ENCODE measurements at regions not wholly inside any gene's neighbourhood (a gene's known extent, or its start where the extent isn't known, plus 50 kb on each side); places are given as distances from the start of the nearest gene placed in this dataset.

DNA sequence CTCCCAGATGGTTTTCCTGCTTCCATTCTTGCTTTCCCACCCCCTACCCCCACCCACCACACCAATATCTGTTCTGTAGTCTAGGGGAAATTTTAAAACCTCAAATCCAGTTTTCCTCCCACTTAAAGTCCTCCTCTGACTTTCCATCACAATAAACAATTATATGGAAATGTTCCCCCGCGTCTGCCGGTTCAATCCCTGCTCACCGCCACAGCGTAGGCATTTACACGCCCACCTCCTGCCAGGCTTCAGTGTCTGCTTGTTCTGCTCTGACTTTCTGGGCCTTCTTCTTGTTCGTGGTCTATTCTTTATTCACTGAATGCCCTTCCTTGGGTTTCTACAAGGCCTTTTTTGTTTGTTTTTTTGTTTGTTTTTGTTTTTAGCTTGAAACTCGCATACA lies 633.0 kb upstream of the MKI67 start:
- no peak for ATAC-seq

DNA sequence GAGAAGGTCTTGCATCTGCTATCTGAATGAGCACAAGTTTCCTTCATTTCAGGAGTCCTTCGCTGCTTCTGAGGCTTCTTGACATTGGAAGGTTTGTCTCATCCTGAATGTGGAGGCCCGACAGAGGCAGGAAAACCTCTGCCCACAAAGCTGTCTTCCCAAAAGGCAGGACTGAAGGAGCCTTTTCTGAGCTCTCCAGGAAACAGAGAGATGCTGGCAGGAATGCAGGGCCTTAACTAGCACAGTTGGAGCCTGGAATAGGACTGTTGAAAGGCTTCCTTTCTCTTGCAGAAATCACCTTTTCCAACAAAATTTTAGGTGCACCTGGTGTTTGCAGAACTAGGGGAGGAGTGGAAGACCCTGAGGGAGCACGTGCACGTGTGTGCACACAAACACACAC lies 637.4 kb upstream of the MKI67 start:
- DNase-seq = no peak
- no peak for ATAC-seq

More for the DNA sequence above, 633.0 kb upstream of the MKI67 start:
- DNase-seq = no peak

DNA sequence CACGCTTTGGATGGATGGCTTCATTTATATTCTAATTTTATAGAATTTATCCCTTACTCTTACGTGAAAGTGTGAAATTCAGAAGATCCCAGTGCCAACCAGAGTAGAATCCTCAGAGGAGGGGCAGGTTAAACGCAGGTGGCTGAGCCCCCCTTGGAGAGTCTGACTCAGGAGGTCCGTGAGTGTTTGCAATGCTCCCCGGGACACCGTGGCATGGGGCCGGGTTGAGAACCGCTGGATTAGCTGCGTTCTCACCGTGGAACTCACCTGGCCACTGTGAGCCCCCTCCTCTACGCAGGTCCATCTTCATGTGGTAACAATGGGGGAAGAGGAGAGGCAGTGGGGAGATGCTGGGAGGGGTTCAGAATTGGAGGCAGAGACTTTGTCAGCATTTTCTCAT lies 638.0 kb upstream of the MKI67 start:
- DNase-seq = no peak

DNA sequence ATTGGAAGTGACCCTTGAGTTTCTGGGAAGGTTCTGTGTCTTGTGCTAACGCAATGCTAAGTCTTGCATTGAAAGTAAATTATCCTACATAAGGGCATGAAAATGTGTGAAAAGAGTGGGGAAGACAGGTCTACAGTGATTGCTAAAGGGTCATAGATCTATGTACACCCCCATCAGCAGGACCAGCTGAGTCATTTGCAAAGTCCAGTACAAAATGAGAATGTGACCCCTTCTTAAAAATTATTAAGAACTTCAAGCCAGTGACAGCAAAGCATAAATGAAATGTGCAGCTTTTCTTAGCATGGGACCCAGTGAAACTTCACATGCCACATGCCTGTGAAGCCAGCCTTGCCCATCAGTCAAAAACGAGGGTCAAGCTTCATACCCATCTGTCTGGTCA lies 640.7 kb upstream of the MKI67 start:
- ATAC-seq = no peak
- no peak for DNase-seq

More for the DNA sequence above, 638.0 kb upstream of the MKI67 start:
- no peak for ATAC-seq

DNA sequence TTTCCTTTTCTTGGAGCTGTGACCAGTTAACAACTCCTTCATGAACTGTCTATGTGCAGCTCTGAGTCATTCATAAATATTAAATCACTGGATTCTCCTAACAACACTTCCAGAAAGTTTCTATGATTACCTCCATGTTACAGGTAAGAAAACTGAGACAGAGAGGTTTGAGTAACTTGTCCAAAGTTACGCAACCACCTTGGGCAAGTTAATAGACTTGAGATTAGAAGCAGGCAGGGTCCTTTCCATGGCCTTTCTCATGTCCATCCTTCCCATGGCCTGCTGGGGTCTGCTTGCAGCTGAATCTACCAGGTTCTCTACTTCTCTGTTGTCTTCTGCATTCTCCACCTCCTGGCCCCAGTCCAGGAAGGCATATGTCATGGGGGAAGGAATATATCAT lies 648.8 kb upstream of the MKI67 start:
- no peak for DNase-seq
- ATAC-seq = no peak

DNA sequence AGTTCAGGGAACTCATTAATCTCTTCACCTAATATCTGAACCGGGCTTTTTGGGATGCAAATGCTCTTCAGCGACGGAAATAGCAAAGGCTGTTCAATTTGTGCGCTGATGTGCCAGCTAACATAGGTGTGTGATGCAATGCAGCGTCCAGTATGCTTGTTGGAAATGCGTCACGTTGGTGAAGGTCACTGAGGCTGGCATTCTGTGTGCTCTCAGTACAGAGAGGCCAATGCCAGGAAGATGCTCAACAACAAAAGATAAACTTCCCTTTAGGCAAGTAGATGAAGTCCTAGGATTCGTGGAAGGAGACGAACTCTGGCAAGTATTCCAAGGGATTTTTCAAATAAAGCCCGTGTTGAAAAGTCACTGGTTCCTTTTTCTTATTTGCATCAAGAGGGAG lies 649.5 kb upstream of the MKI67 start:
- ATAC-seq = no peak
- DNase-seq = no peak

DNA sequence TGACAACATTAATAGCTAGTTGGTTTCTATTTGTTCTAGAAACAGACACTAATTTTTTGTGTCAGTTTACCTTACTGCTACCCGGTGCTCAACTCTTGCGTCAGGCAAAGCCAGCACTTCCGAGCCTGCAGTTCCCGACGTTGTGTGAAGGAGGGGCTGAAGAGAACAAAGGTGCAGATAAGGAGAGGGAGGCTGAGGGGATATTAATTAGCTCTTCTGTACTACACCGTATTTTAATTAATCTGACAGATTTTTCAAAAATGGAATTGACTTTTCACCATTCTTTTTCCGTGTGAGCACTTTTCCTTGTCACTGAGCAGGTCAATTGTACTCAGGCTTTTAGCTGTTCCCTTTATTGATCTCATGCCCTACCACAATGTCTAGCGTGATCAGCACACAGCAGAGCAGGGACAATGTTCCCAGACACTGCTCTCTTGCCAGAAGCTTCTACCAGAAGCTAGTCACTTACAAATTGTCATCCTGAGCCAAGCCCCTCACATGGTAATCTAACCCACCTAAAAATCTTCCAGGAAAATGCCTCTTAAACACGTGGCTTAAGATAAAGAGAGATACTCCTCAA lies 650.5 kb upstream of the MKI67 start:
- ATAC-seq = no peak
- no peak for DNase-seq

DNA sequence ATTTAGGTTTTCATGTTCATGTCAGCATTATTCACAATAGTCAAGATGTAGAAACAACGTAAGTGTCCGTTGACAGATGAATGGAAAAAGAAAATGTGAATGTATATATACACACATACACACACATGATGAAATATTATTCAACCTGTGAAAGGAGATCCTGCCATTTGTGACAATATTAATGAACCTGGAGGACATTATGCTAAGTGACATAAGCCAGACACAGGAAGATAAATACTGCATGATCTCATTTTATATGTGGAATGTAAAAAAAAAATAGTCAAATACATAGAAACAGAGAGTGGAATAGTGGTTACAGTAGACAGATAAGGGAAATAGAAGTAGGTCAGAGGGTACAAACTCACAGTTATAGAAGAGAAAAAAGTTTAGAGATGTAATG lies 651.1 kb upstream of the MKI67 start:
- DNase-seq = no peak
- ATAC-seq = no peak

DNA sequence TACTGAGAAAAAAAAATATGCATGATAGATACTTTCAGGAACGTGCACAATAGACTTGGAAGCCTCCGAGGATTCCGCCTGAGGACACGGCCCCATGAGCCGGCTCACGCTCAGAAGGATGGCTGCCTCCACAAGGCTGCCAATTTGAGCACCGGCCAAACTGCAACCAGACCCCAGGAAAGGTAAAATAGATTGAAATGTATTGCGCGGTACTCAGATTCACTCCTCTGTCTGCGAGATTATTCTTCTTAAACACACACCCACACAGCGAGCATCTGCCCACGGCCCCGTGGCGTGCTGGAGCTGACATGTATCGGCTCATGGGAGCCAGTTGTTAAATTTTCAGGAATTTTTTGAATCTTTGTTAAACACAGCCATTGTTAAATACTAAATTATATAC lies 653.2 kb upstream of the MKI67 start:
- no peak for ATAC-seq

DNA sequence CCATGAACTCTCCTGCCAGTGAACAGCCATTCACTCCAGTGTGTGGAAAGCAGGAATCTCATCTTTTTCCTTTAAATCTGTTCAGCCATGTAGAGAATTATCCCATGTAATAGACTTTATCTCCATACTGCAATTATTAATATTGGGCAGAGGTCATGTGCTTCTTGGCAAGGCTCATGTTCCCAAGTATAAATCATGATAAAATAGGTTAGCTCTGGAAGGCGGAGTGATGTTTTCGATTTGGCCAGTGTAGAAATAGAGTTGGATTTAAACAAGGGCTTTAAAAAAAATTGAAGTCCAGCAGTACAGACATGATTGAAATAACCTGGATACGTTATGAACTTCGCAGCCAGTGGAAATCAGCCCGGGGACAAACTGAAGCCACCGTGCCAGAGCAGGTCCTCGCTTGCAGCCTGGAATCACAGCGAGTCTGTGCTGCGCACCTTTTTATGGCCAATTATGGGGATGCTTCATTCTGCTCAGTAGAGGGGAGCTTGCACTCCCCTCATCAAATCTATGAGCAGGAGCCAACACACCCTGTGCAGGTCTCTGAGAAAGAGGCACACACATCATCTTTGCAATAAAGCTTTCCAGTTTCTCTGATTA lies 654.0 kb upstream of the MKI67 start:
- ATAC-seq (no peak), DNase-seq (no peak)

More for the DNA sequence above, 653.2 kb upstream of the MKI67 start:
- no peak for DNase-seq

DNA sequence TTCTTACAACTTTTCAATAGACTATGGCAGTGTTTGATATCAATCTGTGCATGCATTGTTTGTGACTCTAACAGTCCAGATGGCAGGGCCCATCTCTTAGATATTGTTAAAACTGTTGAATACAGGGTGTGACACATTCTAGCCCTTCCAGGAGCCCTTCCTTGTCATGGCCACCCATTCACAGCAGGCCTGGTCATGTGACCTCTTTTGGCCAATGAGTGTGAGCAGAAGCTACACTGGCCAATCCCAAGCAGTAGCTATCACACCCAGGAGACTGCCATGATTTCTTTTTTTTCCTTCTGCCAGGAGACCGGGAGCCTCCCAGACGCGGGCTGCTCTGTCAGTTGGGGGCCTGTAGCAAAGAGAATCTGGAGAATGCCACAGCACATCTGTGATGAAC lies 655.4 kb upstream of the MKI67 start:
- DNase-seq (no peak), ATAC-seq (no peak)

DNA sequence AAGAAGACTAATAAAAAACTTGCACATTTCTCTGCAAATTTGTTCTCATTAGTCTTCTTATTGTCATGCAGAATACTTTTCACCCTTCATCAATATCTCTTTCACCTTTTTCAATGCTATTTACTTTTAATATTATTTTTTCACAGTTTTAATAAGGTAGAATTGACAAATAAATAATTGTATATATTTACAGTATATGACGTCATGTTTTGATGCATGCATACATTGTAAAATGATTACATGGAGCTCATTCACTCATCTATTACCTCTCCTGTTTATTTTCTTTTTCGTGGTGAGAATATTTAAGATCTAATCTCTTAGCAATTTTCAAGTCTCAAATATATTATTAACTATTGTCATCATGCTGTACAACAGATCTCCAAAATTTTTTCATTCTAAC lies 658.2 kb upstream of the MKI67 start:
- ATAC-seq (no peak), DNase-seq (no peak)

DNA sequence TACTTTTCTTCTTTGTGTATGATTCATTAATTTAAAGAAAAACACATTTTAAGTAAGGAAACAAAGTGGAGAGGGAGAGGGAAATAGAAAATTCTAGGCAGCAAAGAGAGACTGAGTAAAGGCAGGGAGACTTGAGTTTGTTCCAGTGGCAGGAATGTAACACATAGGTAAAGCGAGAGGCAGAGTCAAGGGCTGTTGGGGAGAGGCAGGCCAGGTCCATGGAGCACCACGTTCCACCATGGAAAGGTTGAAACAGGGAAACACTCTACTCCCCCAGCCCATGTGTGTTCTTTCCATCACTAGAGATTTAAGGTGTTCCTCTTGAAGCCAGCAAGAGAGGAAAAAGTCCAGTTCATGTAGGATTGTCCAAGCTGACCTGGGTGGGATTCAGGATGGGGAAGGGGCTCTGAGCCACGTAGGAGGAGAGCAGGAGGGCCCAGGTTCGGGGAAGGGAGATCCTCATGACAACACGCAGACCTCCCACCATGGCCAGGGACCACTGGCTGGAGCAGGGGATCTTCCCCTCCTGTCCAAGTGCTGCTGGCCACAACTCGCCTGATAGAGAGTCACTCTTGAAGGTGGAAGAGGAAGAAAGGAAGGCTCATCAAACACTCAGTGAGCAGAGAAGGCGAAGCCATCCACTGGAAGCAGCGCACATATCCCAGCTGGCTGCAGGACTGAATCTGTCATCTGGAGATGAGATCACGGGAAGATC lies 666.4 kb upstream of the MKI67 start:
- DNase-seq (no peak), ATAC-seq (no peak)

DNA sequence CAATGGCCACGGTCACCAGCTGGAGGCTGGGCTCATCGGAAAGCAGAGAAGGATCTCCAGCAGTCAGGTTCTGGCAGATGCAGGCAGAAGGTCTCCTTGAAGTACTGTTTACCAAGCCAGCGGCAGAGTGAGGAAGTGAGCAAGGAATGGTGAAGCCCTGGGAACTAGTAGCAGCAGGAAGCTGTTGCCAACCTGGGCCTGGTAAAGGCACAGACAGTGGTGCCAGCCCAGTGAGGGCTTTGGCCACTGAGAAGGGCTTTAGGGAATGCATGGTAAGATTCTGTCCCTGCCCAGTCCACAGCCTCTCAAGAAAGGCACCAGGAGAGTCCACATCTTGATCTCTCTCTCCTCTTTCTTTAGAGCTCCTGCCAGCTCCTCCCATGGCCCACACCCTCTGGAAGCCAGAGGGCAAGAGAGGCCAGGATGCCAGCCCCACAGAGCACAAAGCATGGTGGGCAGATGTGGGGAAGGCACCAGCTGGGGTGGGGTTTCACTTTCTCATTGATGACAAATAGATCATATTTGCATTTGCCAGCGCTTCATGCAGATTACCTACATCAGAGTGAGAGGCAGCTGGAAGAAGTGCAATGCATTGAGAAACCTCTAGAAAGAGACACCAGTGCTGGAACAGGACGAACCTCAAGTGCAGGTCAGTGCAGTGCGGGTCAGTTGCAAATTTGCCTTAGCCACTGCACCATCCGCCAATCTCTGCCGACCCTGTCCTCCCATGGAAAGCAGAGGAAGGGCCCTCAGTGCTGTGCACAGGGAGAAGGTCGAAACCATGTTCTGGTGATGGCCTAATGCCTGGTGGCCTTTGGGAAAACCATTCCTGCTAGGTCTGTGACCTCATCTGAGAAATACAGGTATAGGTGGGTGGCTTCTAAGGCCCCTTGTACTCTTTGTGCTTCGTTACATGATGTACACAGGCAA lies 667.8 kb upstream of the MKI67 start:
- DNase-seq (no peak), ATAC-seq (no peak)

DNA sequence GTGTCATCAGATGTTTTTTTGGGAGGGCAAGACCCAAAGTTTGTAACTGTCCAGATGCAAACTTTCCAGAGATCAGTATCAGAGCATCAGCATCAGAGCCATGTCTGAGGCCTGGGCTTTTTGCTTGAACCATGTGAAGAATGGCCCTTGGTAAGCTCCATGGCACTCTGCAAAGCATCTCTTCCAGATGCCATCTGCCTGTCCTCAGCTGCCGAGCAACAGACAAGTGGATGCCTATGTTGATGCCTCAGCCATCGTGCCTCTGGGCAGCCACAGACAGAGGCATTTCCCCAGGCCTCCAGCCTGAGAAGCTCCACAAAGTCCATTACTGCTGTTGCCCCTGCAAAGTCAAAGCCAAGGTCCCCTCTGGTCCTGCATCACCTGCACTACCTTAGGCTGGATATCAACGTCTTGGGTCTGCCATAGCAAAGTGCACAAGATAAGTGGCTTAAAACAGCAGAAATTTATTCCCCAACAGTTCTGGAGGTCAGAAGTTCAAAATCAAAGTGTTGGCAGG lies 670.2 kb upstream of the MKI67 start:
- DNase-seq (no peak), ATAC-seq (no peak)

DNA sequence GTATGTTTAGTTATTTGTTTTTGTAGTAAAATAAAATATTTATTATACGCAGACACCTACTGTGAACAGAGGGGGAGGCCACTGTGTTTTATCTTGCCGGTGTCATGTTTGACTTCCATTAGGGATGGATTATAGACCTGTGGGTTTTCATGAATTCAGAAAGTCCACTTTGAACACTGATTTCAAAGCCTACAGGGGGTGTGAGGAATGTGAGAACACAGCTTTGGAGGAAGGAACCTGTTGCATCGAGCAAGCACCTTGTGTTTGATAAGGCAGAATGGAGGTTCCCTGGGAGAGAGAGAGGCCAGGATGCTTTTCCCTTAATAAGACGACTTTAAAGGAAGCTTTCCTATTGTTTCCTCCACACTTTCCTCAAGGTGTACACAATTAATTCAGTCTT lies 665.0 kb upstream of the MGMT start:
- no peak for ATAC-seq

DNA sequence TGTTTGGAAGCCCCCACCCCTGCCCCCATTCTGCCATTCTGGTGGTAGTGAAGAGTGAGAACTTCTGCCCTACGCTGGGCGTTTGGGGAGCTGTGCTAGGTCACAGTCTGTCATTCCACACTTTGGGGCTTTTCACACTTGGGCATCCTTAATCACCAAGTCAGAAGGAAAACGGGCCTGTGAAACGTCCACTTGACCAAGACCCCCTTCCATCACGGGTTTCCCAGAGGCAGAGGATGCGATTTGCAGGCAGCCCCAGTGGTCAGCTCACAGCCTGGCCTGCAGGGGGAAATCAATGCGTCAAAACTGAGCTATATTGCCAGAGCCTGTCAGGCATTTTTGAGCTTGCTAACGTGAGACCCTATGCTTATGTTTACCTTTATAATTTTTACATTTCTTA lies 663.3 kb upstream of the MGMT start:
- DNase-seq (no peak), ATAC-seq (no peak)

More for the DNA sequence above, 665.0 kb upstream of the MGMT start:
- DNase-seq = no peak

DNA sequence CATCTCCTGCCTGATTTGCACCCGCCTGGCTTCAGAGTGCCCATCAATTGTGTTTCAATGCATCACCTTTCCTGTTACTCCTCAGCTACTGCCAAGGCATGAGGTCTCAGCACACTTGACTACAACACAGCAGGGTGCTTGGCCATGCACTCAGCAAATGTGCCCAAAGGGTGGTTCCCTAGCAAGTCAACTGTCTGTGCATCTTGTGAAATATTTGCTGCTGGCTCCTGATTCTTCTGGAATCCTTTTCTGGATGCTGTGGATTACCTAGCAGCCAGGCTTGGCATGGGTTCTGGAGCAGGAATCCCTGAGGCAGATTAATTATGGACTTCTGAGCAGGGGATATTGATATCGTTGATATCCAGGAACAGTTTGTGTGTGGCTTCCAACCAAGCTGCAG lies 662.6 kb upstream of the MGMT start:
- ATAC-seq (no peak), DNase-seq (no peak)

DNA sequence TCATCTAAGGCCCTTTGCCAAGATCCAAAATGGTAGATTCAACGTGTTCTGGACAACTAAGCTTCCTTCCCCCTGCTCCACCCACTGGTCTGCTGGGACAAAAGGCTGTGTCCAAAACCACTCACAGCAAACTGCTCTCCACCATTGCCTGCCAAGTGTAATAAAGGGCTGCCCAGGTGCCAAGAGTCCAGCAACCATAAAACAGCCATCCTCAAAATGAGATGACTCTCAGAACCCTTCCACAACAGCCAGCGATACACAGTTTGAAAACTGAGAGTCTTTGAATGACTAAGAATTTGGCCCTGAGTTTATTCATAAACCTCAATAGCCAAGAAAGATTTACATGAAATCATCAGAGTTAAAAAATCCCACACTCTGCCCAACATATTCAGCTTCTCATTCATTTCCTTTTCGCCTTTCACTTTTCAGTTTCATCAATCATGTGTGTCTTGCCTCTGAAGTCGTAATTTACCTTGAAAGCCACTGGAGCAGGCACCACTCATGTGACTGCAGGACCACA lies 658.1 kb upstream of the MGMT start:
- no peak for ATAC-seq
- DNase-seq = no peak

DNA sequence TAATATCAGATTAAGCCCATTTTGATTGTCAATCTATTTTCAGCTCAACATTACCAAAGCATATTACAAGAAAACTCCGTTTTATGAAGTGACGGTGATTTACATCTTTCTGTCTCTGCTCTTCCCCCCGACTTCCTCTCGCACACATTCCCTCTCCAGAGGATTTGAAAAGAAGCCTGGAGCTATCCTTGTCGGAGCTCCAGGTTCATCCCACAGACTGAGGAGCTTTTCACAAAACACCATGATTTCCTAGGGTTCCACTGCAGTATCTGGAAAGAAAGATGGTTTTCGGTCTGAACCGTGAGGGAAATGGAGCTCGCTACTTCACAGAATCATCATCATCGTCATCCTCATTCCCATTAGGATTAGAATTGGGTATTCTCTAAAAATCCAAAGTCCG lies 655.5 kb upstream of the MGMT start:
- no peak for ATAC-seq

DNA sequence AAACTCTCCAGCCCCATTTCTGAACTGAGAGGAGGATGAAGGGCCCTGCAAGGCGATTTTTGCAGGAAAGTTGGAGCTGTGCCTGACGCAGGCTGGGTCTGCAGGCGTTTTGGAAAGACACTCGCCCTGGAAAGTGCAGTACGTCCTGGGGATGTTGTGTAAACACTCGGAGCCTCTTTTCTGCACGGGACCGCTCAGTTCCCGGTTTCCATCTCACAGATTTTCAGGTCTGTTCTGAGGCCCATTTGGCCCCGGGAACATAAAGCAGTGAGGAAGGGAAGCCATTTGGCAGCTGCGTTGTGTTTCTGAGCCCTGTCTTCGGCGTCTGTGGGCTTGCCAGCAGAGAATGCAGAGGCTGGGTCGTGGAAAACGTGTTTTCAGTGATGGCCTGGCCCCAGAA lies 655.0 kb upstream of the MGMT start:
- ATAC-seq (no peak), DNase-seq (no peak)

More for the DNA sequence above, 655.5 kb upstream of the MGMT start:
- no peak for DNase-seq

DNA sequence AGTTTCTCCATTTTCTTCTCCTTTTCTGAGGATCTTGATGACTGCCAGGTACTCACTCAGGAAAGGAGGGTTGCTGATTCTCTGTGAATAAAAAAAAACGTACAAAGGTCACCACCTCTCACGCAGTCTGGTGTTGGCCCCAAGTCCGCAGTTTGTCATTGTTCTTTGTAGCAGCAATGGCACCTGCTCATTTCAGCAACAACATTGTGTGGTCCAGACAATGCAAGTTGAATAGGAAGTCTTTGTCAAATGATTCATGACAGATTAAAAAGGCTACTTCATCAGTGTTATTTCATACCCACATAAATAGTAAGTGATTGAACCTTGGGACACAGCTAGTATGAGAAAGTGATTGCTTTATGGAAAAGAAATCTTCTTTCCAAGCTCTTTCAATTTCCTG lies 653.5 kb upstream of the MGMT start:
- ATAC-seq (no peak), DNase-seq (no peak)

All from stimulated activated naive CD8-positive, alpha-beta T cell treated with anti-CD3 and anti-CD28 coated beads, Interleukin-15, Interleukin-2, amounts not matched to agents 100 U/mL and 50 U/mL, for 24 hours (primary cell).